Skeletal muscle tissue (tissue), 3 donors: ENCODE measurements at regions not wholly inside any gene's neighbourhood (a gene's known extent, or its start where the extent isn't known, plus 50 kb on each side); places are given as distances from the start of the nearest gene placed in this dataset.

Source experiments
- H3K27ac ChIP-seq: one replicate; pipeline ENCODE4 v1.7.0; 2013; ENCODE audit warnings: mild to moderate bottlenecking, low read depth, low read length, inconsistent platforms
- H3K27me3 ChIP-seq, 3 donors: one replicate each; pipeline ENCODE4 v1.7.0; 2013; ENCODE audit warnings: low read length in 3 of 3; ENCODE audit not compliant: control insufficient read depth in 3 of 3, insufficient read depth in 3 of 3
- H3K36me3 ChIP-seq, 3 donors: one replicate each; pipeline ENCODE4 v1.7.0; 2013; ENCODE audit warnings: low read length in 3 of 3; ENCODE audit not compliant: control insufficient read depth in 3 of 3, insufficient read depth in 3 of 3
- H3K4me1 ChIP-seq, 3 donors: one replicate each; pipeline ENCODE4 v1.7.0; 2013; ENCODE audit warnings: low read length in 3 of 3, mild to moderate bottlenecking in 3 of 3; ENCODE audit not compliant: control insufficient read depth in 3 of 3, insufficient read depth in 3 of 3
- H3K4me3 ChIP-seq, 3 donors: one replicate each; pipeline ENCODE4 v1.7.0; 2013; ENCODE audit warnings: low read length in 3 of 3
- H3K9ac ChIP-seq, 3 donors: one replicate each; pipeline ENCODE4 v1.7.0; 2013; ENCODE audit warnings: low read length in 3 of 3, mild to moderate bottlenecking in 3 of 3, moderate library complexity in 2 of 3, low read depth in 1 of 3
- H3K9me3 ChIP-seq, 3 donors: one replicate each; pipeline ENCODE4 v1.7.0; 2013; ENCODE audit warnings: low read length in 3 of 3; ENCODE audit not compliant: control insufficient read depth in 3 of 3
- donor health status: Osteomylitis.

- Histone ChIP-seq H3K27me3 (no peaks in the 10 kb centered on the region), H3K4me3 (no peak overlapping the region), H3K36me3 (no peaks in the 10 kb centered on the region), H3K27ac (no peak overlapping the region), H3K9me3 (no peaks in the 10 kb centered on the region), H3K4me1 (no peaks in the 10 kb centered on the region), H3K9ac (no peak overlapping the region)
Measured at GRCh38 chr4:89639395-89639794, 197.6 kb downstream of the SNCA start.

GRCh38 chr4:89625599-89626293 is 211.2 kb downstream of the SNCA start:
- H3K9me3 ChIP-seq, result no peaks in the 10 kb centered on the region
- no peaks in the 10 kb centered on the region for H3K4me1 ChIP-seq
- no peaks in the 10 kb centered on the region for H3K36me3 ChIP-seq

GRCh38 chr4:89619206-89619962 is 217.6 kb downstream of the SNCA start:
- no peaks in the 10 kb centered on the region for H3K9me3 ChIP-seq
- no peaks in the 10 kb centered on the region for H3K27me3 ChIP-seq
- no peak overlapping the region for H3K4me3 ChIP-seq
- no peaks in the 10 kb centered on the region for H3K4me1 ChIP-seq
- no peak overlapping the region for H3K9ac ChIP-seq
- no peaks in the 10 kb centered on the region for H3K36me3 ChIP-seq
- no peak overlapping the region for H3K27ac ChIP-seq

More at GRCh38 chr4:89625599-89626293, 211.2 kb downstream of the SNCA start:
- H3K4me3 ChIP-seq, result no peak overlapping the region
- H3K27me3 ChIP-seq, result no peaks in the 10 kb centered on the region
- H3K27ac ChIP-seq, result no peak overlapping the region
- H3K9ac ChIP-seq, result no peak overlapping the region

GRCh38 chr4:89618151-89618550 is 218.8 kb downstream of the SNCA start:
- Histone ChIP-seq H3K36me3 (no peaks in the 10 kb centered on the region), H3K4me3 (no peak overlapping the region), H3K4me1 (no peaks in the 10 kb centered on the region), H3K27me3 (no peaks in the 10 kb centered on the region), H3K27ac (no peak overlapping the region), H3K9ac (no peak overlapping the region), H3K9me3 (no peaks in the 10 kb centered on the region)

- no peaks in the 10 kb centered on the region for H3K9me3 ChIP-seq
Measured at GRCh38 chr4:89617317-89617716, 219.6 kb downstream of the SNCA start.

GRCh38 chr4:89616382-89616781 is 220.6 kb downstream of the SNCA start:
- no peaks in the 10 kb centered on the region for H3K36me3 ChIP-seq
- H3K9me3 ChIP-seq, result no peaks in the 10 kb centered on the region
- H3K27ac ChIP-seq, result no peak overlapping the region
- H3K27me3 ChIP-seq, result no peaks in the 10 kb centered on the region
- H3K4me1 ChIP-seq, result no peaks in the 10 kb centered on the region
- H3K4me3 ChIP-seq, result no peak overlapping the region
- H3K9ac ChIP-seq, result no peak overlapping the region

More at GRCh38 chr4:89617317-89617716, 219.6 kb downstream of the SNCA start:
- Histone ChIP-seq H3K4me3 (no peak overlapping the region), H3K4me1 (no peaks in the 10 kb centered on the region), H3K36me3 (no peaks in the 10 kb centered on the region), H3K27ac (no peak overlapping the region), H3K27me3 (no peaks in the 10 kb centered on the region), H3K9ac (no peak overlapping the region)

- Histone ChIP-seq H3K9ac (no peak overlapping the region), H3K36me3 (no peaks in the 10 kb centered on the region), H3K27ac (no peak overlapping the region), H3K27me3 (no peaks in the 10 kb centered on the region), H3K9me3 (no peaks in the 10 kb centered on the region), H3K4me3 (no peak overlapping the region), H3K4me1 (no peaks in the 10 kb centered on the region)
Measured at GRCh38 chr4:89615051-89615450, 221.9 kb downstream of the SNCA start.

- Histone ChIP-seq H3K4me3 (no peak overlapping the region), H3K4me1 (no peaks in the 10 kb centered on the region), H3K9me3 (no peaks in the 10 kb centered on the region), H3K9ac (no peak overlapping the region), H3K27me3 (no peaks in the 10 kb centered on the region), H3K27ac (no peak overlapping the region), H3K36me3 (no peaks in the 10 kb centered on the region)
Measured at GRCh38 chr4:89614155-89614554, 222.8 kb downstream of the SNCA start.

GRCh38 chr4:89610236-89610635 is 226.7 kb downstream of the SNCA start:
- H3K4me1 ChIP-seq, result no peaks in the 10 kb centered on the region
- H3K4me3 ChIP-seq, result no peak overlapping the region
- no peaks in the 10 kb centered on the region for H3K9me3 ChIP-seq
- H3K9ac ChIP-seq, result no peak overlapping the region
- H3K27ac ChIP-seq, result no peak overlapping the region
- no peaks in the 10 kb centered on the region for H3K27me3 ChIP-seq
- H3K36me3 ChIP-seq, result no peaks in the 10 kb centered on the region

- H3K4me3 ChIP-seq, result no peak overlapping the region
- H3K9ac ChIP-seq, result no peak overlapping the region
- H3K9me3 ChIP-seq, result no peaks in the 10 kb centered on the region
- H3K27ac ChIP-seq, result no peak overlapping the region
- no peaks in the 10 kb centered on the region for H3K36me3 ChIP-seq
- H3K4me1 ChIP-seq, result no peaks in the 10 kb centered on the region
- no peaks in the 10 kb centered on the region for H3K27me3 ChIP-seq
Measured at GRCh38 chr4:89609756-89610155, 227.2 kb downstream of the SNCA start.
